ENCODE measurements at regions not wholly inside any gene's neighbourhood (a gene's known extent, or its start where the extent isn't known, plus 50 kb on each side); places are given as distances from the start of the nearest gene placed in this dataset.

DNA sequence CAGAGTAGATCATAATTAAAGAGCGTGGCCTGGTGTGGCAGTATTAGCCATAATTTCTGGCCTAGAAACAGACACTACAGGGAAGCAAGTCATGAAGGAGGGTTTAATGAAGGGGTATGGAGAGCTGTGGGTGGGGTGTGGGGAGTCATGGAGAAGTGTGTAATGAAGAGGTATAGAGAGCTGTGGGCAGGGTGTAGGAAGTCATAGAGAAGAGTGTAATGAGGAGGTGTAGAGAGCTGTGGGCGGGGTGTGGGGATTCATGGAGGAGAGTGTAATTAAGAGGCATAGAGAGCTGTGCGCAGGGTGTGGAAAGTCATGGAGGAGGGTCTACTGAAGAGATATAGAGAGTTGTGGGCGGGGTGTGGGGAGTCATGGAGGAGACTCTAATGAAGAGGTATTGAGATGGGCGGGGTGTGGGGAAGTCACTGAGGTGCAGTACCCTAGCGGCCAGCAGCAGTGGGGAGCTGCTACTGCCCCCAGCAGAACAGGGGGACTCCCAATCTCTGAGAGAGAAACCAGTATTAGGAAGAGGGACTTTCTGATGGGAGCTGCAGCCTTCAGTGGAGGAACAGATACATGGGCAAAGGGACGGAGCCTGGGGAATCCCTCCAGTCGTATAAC, 145.4 kb upstream of the FOXA2 start (continued):
- TF ChIP-seq, protein P1, sequence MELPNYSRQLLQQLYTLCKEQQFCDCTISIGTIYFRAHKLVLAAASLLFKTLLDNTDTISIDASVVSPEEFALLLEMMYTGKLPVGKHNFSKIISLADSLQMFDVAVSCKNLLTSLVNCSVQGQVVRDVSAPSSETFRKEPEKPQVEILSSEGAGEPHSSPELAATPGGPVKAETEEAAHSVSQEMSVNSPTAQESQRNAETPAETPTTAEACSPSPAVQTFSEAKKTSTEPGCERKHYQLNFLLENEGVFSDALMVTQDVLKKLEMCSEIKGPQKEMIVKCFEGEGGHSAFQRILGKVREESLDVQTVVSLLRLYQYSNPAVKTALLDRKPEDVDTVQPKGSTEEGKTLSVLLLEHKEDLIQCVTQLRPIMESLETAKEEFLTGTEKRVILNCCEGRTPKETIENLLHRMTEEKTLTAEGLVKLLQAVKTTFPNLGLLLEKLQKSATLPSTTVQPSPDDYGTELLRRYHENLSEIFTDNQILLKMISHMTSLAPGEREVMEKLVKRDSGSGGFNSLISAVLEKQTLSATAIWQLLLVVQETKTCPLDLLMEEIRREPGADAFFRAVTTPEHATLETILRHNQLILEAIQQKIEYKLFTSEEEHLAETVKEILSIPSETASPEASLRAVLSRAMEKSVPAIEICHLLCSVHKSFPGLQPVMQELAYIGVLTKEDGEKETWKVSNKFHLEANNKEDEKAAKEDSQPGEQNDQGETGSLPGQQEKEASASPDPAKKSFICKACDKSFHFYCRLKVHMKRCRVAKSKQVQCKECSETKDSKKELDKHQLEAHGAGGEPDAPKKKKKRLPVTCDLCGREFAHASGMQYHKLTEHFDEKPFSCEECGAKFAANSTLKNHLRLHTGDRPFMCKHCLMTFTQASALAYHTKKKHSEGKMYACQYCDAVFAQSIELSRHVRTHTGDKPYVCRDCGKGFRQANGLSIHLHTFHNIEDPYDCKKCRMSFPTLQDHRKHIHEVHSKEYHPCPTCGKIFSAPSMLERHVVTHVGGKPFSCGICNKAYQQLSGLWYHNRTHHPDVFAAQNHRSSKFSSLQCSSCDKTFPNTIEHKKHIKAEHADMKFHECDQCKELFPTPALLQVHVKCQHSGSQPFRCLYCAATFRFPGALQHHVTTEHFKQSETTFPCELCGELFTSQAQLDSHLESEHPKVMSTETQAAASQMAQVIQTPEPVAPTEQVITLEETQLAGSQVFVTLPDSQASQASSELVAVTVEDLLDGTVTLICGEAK (IDR thresholded peaks at IDR 0.05): no peak
- TF ChIP-seq, protein P1 (CRISPR knock-in tag; IDR thresholded peaks at IDR 0.05): no peak
- TF ChIP-seq BCL3 (CRISPR knock-in tag; IDR thresholded peaks at IDR 0.05) (no peak), MXD3 (CRISPR knock-in tag; IDR thresholded peaks at IDR 0.05) (no peak)

Data from HepG2 (cell line).